SK-N-SH (cell line): ENCODE measurements at regions not wholly inside any gene's neighbourhood (a gene's known extent, or its start where the extent isn't known, plus 50 kb on each side); places are given as distances from the start of the nearest gene placed in this dataset.

ENCODE experiments used
- CTCF ChIP-seq: fragments of 200-600 bp; sonication (generic); IDR thresholded peaks from 2 replicates; pipeline ENCODE4 v1.6.1; 2017; ENCODE audit warnings: antibody characterized with exemption, mild to moderate bottlenecking, moderate library complexity
- EZH2phosphoT487 ChIP-seq: fragments of 200-600 bp; sonication (generic); IDR thresholded peaks from 2 replicates; pipeline ENCODE4 v1.6.1; 2017; ENCODE audit warnings: low read depth, mixed run types, mild to moderate bottlenecking, antibody characterized with exemption, moderate library complexity, borderline replicate concordance
- MXI1 ChIP-seq: IDR thresholded peaks from 2 replicates; pipeline ENCODE4 v1.6.1; 2012; ENCODE audit warnings: mild to moderate bottlenecking, low read depth, low read length, improper control_type of control experiment
- POLR2AphosphoS5 ChIP-seq: IDR thresholded peaks from 2 replicates; pipeline ENCODE4 v1.6.1; 2012; ENCODE audit warnings: low read depth, low read length
- RAD21 ChIP-seq: IDR thresholded peaks from 2 replicates; pipeline ENCODE4 v1.6.1; 2012; ENCODE audit warnings: mild to moderate bottlenecking, low read length
- RCOR1 ChIP-seq: fragments of 150-350 bp; IDR thresholded peaks from 2 replicates; pipeline ENCODE4 v1.6.1; 2017; ENCODE audit warnings: antibody characterized with exemption, low read length
- REST ChIP-seq: IDR thresholded peaks from 2 replicates; pipeline ENCODE4 v1.6.1; 2012; ENCODE audit warnings: mild to moderate bottlenecking, low read depth, low read length, moderate library complexity
- SIN3A ChIP-seq: IDR thresholded peaks from 2 replicates; pipeline ENCODE4 v1.6.1; 2012; ENCODE audit warnings: low read depth, mild to moderate bottlenecking, low read length, moderate library complexity, borderline replicate concordance
- SMC3 ChIP-seq: IDR thresholded peaks from 2 replicates; pipeline ENCODE4 v1.6.1; 2012; ENCODE audit warnings: low read depth, low read length, improper control_type of control experiment

GRCh38 chr1:80170811-80171485 lies 1164.4 kb upstream of the ADGRL4 start:
- TF ChIP-seq MXI1: no peak
- TF ChIP-seq REST: no peak
- TF ChIP-seq SMC3: no peak
- TF ChIP-seq CTCF: no peak
- no peak for TF ChIP-seq RAD21
- TF ChIP-seq POLR2AphosphoS5: no peak
- no peak for TF ChIP-seq EZH2phosphoT487
- TF ChIP-seq RCOR1: no peak
- TF ChIP-seq SIN3A: no peak
